Fibroblast of mammary gland (primary cell): ENCODE measurements at regions not wholly inside any gene's neighbourhood (a gene's known extent, or its start where the extent isn't known, plus 50 kb on each side); places are given as distances from the start of the nearest gene placed in this dataset.
A peak's percentile ranks its signal among the peaks of the same experiment; 100 is the strongest.

Source experiments
- DNase-seq: peaks from one replicate; pipeline ENCODE4 v3.0.0-alpha.2; 2010; ENCODE audit warnings: low read depth
- H3K4me3 ChIP-seq: 2 replicates; pipeline ENCODE4 v1.5.1; 2011; ENCODE audit warnings: low read depth, mild to moderate bottlenecking, low read length, moderate library complexity; ENCODE audit not compliant: control insufficient read depth
- CTCF ChIP-seq: conservative IDR thresholded peaks from 2 replicates; pipeline ENCODE4 v1.5.1; 2011; ENCODE audit warnings: low read depth, low read length, inconsistent platforms; ENCODE audit not compliant: control insufficient read depth, insufficient read depth

GRCh38 chr6:71134929-71135642 lies 153.5 kb upstream of the OGFRL1 start:
- no peak for DNase-seq
- H3K4me3 ChIP-seq = no peak overlapping the region
- no peak for TF ChIP-seq CTCF

GRCh38 chr6:71137973-71138372 lies 150.6 kb upstream of the OGFRL1 start:
- no peak for DNase-seq
- H3K4me3 ChIP-seq = no peak overlapping the region
- no peak for TF ChIP-seq CTCF

GRCh38 chr6:71138376-71138775 lies 150.2 kb upstream of the OGFRL1 start:
- no peak overlapping the region for H3K4me3 ChIP-seq
- no peak for DNase-seq
- no peak for TF ChIP-seq CTCF

- no peak overlapping the region for H3K4me3 ChIP-seq
- TF ChIP-seq CTCF = no peak
- peak; percentile 37 for DNase-seq
These were observed 149.4 kb upstream of the OGFRL1 start for GRCh38 chr6:71139249-71139648.

- no peak for TF ChIP-seq CTCF
- no peak for DNase-seq
These were observed 134.8 kb upstream of the OGFRL1 start for GRCh38 chr6:71153755-71154325.

GRCh38 chr6:71157345-71157744 lies 131.3 kb upstream of the OGFRL1 start:
- H3K4me3 ChIP-seq = no peak overlapping the region
- DNase-seq = no peak
- no peak for TF ChIP-seq CTCF

More at GRCh38 chr6:71153755-71154325, 134.8 kb upstream of the OGFRL1 start:
- no peak overlapping the region for H3K4me3 ChIP-seq

GRCh38 chr6:71164890-71165289 lies 123.7 kb upstream of the OGFRL1 start:
- no peak for TF ChIP-seq CTCF
- DNase-seq = no peak
- H3K4me3 ChIP-seq = no peak overlapping the region
